ENCODE measurements at regions not wholly inside any gene's neighbourhood (a gene's known extent, or its start where the extent isn't known, plus 50 kb on each side); places are given as distances from the start of the nearest gene placed in this dataset.

DNA sequence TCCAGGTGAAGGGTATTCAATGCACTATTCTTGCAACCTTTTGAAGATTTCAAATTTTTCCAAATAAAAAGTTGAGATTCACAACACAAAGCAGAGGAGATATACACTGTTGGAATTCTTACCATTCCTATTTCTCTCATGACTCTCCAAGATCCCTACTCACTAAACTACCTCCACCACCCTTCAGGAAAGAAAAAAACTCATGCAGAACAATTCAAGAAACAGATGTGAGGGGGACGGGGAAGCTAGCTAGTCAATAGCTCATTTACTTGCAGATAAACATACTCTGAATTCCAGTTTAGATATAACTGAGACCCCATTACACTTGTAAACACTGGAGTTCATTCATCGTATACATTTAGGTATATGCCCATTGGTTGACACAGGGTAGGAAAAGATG, 90.0 kb upstream of the SERP2 start:
- no peak for TF ChIP-seq REST (IDR thresholded peaks at IDR 0.05; ENCODE audit: insufficient read depth in 1 of 2, low read depth in 2 of 2, low read length in 2 of 2)
- no peak for TF ChIP-seq POLR2AphosphoS5 (IDR thresholded peaks at IDR 0.05; ENCODE audit: low read depth, low read length)
- no peak for TF ChIP-seq SIN3A (IDR thresholded peaks at IDR 0.05; ENCODE audit: borderline replicate concordance, insufficient read depth, low read length)

Measured in PFSK-1 (cell line).